ENCODE measurements at regions not wholly inside any gene's neighbourhood (a gene's known extent, or its start where the extent isn't known, plus 50 kb on each side); places are given as distances from the start of the nearest gene placed in this dataset.
A peak's percentile ranks its signal among the peaks of the same experiment; 100 is the strongest.
"Not testable (repeated sequence)": the region's sequence is repeated elsewhere in the genome, so short reads cannot be mapped to it uniquely, and the experiment has no call there.

- intact Hi-C loops (cut with micrococcal nuclease), result no loop called here
Observed at GRCh38 chr15:98083203-98083910, 122.9 kb downstream of the ARRDC4 start.

DNA sequence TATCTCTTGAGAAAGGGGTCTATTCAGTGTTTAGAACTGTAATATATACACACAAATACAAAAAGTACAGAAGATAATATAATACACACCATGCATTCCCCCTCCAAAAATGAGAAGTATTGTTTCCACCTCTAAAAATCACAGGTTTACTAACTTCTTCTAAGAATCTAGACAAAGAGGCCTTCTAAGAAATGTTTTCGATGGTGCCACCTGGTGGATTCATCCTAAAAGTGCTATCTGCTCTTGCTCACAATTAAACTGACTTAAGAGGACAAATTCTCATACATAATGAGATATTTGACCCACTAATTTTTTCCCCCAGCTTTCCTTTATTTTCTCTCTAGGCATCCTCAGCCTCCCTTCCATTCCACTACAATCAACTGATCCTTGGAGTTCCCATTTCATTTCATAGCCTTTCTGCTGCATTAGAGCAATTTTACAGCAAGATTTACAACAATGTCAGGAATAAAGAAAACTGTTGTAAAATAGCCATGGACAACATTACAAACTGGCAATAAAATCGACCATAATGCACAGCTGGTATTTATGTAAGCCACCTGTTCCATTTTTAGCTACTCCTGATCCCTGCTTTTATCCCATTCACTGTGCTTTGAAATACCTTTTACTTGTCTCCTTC lies 124.6 kb downstream of the ARRDC4 start:
- H3K9me3 ChIP-seq (ENCODE audit: control insufficient read depth in 2 of 3, low read length in 3 of 3), result no peaks in the 10 kb centered on the region
- Mint-ChIP-seq H3K27ac (no peak overlapping the region), H3K4me1 (no peaks in the 10 kb centered on the region), H3K27me3 (no peaks in the 10 kb centered on the region), H3K36me3 (peaks cover 0 to 5% (median 0%) of the 10 kb centered on the region in 5 donors), H3K9me3 (peaks cover 2 to 10% (median 4%) of the 10 kb centered on the region in 11 donors), H3K4me3 (no peak overlapping the region)
- H3K27me3 ChIP-seq (ENCODE audit: control insufficient read depth in 2 of 2, insufficient read depth in 2 of 2, low read length in 2 of 2), result no peaks in the 10 kb centered on the region
- H3K36me3 ChIP-seq (ENCODE audit: control insufficient read depth in 2 of 3, insufficient read depth in 3 of 3, low read length in 3 of 3), result no peaks in the 10 kb centered on the region
- intact Hi-C loops (cut with micrococcal nuclease), result loop anchor here (1.0 kb wide), 3 partner anchors 93 to 181 kb away; no protein-coding TSS in a partner anchor
- no peaks in the 10 kb centered on the region for H3K4me1 ChIP-seq (ENCODE audit: control insufficient read depth in 2 of 2, insufficient read depth in 2 of 2, low read length in 2 of 2)
- ATAC-seq (no peak), DNase-seq (peak in 7 of 9 donors; percentile 3 to 51 (median 36))
- H3K27ac ChIP-seq (ENCODE audit: low read depth, low read length), result no peak overlapping the region
- ChIA-PET CTCF (interaction anchor here (0.8 to 1.6 kb wide), 7 partner anchors 89 to 334 kb away, joined by 3 to 5 read pairs (median 4); no protein-coding TSS in a partner anchor), POLR2A (no interaction called here)
- H3K4me3 ChIP-seq (ENCODE audit: low read length), result no peak overlapping the region

More at GRCh38 chr15:98083203-98083910, 122.9 kb downstream of the ARRDC4 start:
- H3K36me3 ChIP-seq (ENCODE audit: control insufficient read depth in 2 of 3, insufficient read depth in 3 of 3, low read length in 3 of 3), result no peaks in the 10 kb centered on the region
- H3K27ac Mint-ChIP-seq, result no peak overlapping the region
- H3K4me1 Mint-ChIP-seq, result peaks cover 0 to 1% (median 0%) of the 10 kb centered on the region in 7 donors
- ATAC-seq (no peak), DNase-seq (no peak)
- POLR2A ChIA-PET, result no interaction called here
- CTCF ChIA-PET, result interaction anchor here (1.2 kb wide), 1 partner anchor 175 kb away, joined by 4 read pairs; no protein-coding TSS in a partner anchor
- H3K4me3 Mint-ChIP-seq, result no peak overlapping the region
- no peaks in the 10 kb centered on the region for H3K9me3 ChIP-seq (ENCODE audit: control insufficient read depth in 2 of 3, low read length in 3 of 3)
- no peak overlapping the region for H3K4me3 ChIP-seq (ENCODE audit: low read length)
- H3K27me3 Mint-ChIP-seq, result no peaks in the 10 kb centered on the region
- peaks cover 0 to 5% (median 0%) of the 10 kb centered on the region in 5 donors for H3K36me3 Mint-ChIP-seq
- no peak overlapping the region for H3K27ac ChIP-seq (ENCODE audit: low read depth, low read length)
- peaks cover 2 to 10% (median 4%) of the 10 kb centered on the region in 11 donors for H3K9me3 Mint-ChIP-seq
- H3K27me3 ChIP-seq (ENCODE audit: control insufficient read depth in 2 of 2, insufficient read depth in 2 of 2, low read length in 2 of 2), result no peaks in the 10 kb centered on the region
- H3K4me1 ChIP-seq (ENCODE audit: control insufficient read depth in 2 of 2, insufficient read depth in 2 of 2, low read length in 2 of 2), result no peaks in the 10 kb centered on the region

DNA sequence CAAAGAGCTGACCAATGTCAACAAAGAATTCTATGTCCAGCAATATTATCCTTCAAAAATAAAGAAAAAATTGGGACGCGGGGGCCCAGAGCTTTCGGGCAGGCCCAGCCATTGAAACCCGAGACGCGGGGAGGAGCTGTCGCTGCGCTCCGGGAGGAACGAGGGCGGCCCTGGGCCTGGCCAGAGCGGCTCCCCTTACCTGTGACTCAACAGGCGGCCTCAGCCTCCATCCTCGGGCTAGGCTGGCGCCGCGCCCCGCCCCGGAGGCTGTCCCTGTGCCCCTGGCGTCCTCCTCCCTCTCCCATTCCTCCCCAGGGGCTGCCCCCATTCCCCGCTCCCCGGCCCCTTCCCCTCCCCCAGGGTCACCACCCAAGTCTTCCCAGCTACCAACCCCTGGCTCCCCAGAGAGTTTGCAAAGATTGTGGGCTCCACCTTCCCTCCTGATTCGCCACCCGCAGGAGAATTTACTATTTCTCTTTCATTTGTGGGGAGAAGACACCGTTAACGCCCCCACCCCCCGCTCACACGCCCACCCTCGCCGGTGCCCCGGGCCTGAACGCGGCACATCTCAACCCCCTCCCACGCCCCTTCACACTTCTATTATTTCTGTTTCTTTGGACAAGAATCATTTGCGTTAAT lies 127.9 kb downstream of the ARRDC4 start:
- H3K4me3 ChIP-seq (ENCODE audit: low read length); H3K27ac Mint-ChIP-seq; H3K4me1 ChIP-seq (ENCODE audit: control insufficient read depth in 2 of 2, insufficient read depth in 2 of 2, low read length in 2 of 2); H3K27ac ChIP-seq (ENCODE audit: low read depth, low read length); H3K36me3 ChIP-seq (ENCODE audit: control insufficient read depth in 2 of 3, insufficient read depth in 3 of 3, low read length in 3 of 3); H3K4me3 Mint-ChIP-seq; DNase-seq; H3K27me3 Mint-ChIP-seq; POLR2A ChIA-PET; intact Hi-C loops (cut with micrococcal nuclease); H3K4me1 Mint-ChIP-seq; H3K27me3 ChIP-seq (ENCODE audit: control insufficient read depth in 2 of 2, insufficient read depth in 2 of 2, low read length in 2 of 2); H3K9me3 ChIP-seq (ENCODE audit: control insufficient read depth in 2 of 3, low read length in 3 of 3); H3K36me3 Mint-ChIP-seq: not testable (repeated sequence)
- CTCF ChIA-PET, result interaction anchor here (1.2 kb wide), 1 partner anchor 183 kb away, joined by 5 read pairs; no protein-coding TSS in a partner anchor
- peaks cover 2 to 15% (median 5%) of the 10 kb centered on the region in 11 donors for H3K9me3 Mint-ChIP-seq
- ATAC-seq, result peak; percentile 61

DNA sequence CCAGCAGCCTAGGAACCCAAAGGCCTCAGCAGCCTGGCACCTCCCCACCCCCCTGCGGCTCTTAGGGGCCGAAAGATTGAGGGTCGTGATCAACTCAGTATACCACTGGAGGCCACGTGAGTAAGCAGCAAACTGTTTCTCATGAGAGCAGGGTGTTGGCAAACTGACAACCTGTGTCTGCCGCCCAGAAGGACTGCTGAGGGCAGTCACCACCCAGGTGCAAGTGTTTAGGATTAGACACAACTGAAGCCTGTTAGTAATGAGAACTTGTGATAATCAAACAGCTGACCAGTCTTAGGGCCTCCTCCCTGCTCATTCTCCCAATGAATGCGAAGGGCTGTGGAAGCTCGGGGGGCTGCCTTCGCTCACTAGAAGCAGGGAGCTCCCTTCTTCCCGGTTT lies 128.8 kb downstream of the ARRDC4 start:
- H3K36me3 Mint-ChIP-seq; CTCF ChIA-PET; DNase-seq; POLR2A ChIA-PET; H3K27me3 ChIP-seq (ENCODE audit: control insufficient read depth in 2 of 2, insufficient read depth in 2 of 2, low read length in 2 of 2); ATAC-seq; H3K36me3 ChIP-seq (ENCODE audit: control insufficient read depth in 2 of 3, insufficient read depth in 3 of 3, low read length in 3 of 3); H3K4me1 Mint-ChIP-seq; H3K27me3 Mint-ChIP-seq; H3K27ac Mint-ChIP-seq; H3K27ac ChIP-seq (ENCODE audit: low read depth, low read length); H3K4me1 ChIP-seq (ENCODE audit: control insufficient read depth in 2 of 2, insufficient read depth in 2 of 2, low read length in 2 of 2); H3K4me3 ChIP-seq (ENCODE audit: low read length); H3K9me3 ChIP-seq (ENCODE audit: control insufficient read depth in 2 of 3, low read length in 3 of 3); H3K4me3 Mint-ChIP-seq; intact Hi-C loops (cut with micrococcal nuclease): not testable (repeated sequence)
- peaks cover 2 to 15% (median 8%) of the 10 kb centered on the region in 11 donors for H3K9me3 Mint-ChIP-seq

DNA sequence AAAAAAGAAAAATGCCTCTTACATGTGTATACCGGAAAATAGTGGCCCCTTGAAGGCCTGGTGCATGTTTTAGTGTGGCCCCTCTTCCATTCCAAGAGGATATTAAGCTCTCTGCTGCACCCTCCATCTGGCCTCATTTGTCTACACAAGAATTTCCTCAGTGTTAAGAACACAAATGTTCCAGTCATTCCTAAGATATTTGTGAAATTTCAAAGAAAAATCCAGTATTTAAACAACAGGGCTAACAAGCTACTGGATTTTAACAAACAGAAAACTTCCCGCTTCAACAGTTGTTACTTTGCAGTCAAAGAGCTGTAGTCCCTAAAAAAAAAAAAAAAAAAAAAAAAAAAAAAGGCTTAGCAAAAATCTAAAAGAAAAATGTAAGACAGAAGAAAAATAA lies 137.5 kb downstream of the ARRDC4 start:
- POLR2A ChIA-PET; ATAC-seq; H3K27ac Mint-ChIP-seq; H3K9me3 Mint-ChIP-seq; DNase-seq; H3K27ac ChIP-seq (ENCODE audit: low read depth, low read length); H3K9me3 ChIP-seq (ENCODE audit: control insufficient read depth in 2 of 3, low read length in 3 of 3); H3K4me3 Mint-ChIP-seq; H3K27me3 ChIP-seq (ENCODE audit: control insufficient read depth in 2 of 2, insufficient read depth in 2 of 2, low read length in 2 of 2); H3K4me3 ChIP-seq (ENCODE audit: low read length); H3K4me1 ChIP-seq (ENCODE audit: control insufficient read depth in 2 of 2, insufficient read depth in 2 of 2, low read length in 2 of 2); H3K36me3 ChIP-seq (ENCODE audit: control insufficient read depth in 2 of 3, insufficient read depth in 3 of 3, low read length in 3 of 3); CTCF ChIA-PET; H3K36me3 Mint-ChIP-seq; H3K4me1 Mint-ChIP-seq; H3K27me3 Mint-ChIP-seq; intact Hi-C loops (cut with micrococcal nuclease): not testable (repeated sequence)

DNA sequence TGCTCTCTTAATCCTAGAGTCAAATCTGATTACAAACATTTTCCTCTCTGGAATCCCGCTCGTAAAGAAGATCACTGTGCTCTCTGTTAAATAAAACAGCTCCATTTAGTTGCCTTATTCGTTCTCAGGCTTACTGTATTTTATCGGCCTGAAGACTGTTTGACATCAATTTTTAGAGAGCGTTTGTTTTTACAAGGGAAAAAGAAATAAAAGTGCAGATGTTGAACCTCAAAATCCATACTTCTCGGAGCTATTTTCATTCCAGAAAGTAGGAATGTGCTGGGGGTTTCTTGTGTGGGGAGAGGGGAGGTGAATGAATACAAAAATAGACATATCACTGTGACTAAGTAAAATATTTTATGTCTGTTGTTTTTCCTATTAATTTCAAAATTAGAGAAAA lies 140.1 kb downstream of the ARRDC4 start:
- H3K9me3 ChIP-seq (ENCODE audit: control insufficient read depth in 2 of 3, low read length in 3 of 3); ATAC-seq; intact Hi-C loops (cut with micrococcal nuclease); POLR2A ChIA-PET; H3K4me1 Mint-ChIP-seq; H3K4me3 Mint-ChIP-seq; H3K27ac Mint-ChIP-seq; DNase-seq; H3K36me3 ChIP-seq (ENCODE audit: control insufficient read depth in 2 of 3, insufficient read depth in 3 of 3, low read length in 3 of 3); H3K36me3 Mint-ChIP-seq; H3K27ac ChIP-seq (ENCODE audit: low read depth, low read length); H3K9me3 Mint-ChIP-seq; CTCF ChIA-PET; H3K27me3 Mint-ChIP-seq; H3K27me3 ChIP-seq (ENCODE audit: control insufficient read depth in 2 of 2, insufficient read depth in 2 of 2, low read length in 2 of 2); H3K4me1 ChIP-seq (ENCODE audit: control insufficient read depth in 2 of 2, insufficient read depth in 2 of 2, low read length in 2 of 2); H3K4me3 ChIP-seq (ENCODE audit: low read length): not testable (repeated sequence)
